HEK293T (cell line): ENCODE measurements at regions not wholly inside any gene's neighbourhood (a gene's known extent, or its start where the extent isn't known, plus 50 kb on each side); places are given as distances from the start of the nearest gene placed in this dataset.

Experiments
- CTCF ChIA-PET: fragments of 350-600 bp; formaldehyde crosslinking; extraction: SDS; loops from one replicate; lab custom pipeline; 2021; ENCODE audit warnings: antibody characterized with exemption, inconsistent platforms; lab: Yijun Ruan, JAX
- POLR2A ChIA-PET: fragments of 350-600 bp; formaldehyde crosslinking; extraction: SDS; loops from one replicate; lab custom pipeline; 2020; ENCODE audit warnings: antibody characterized with exemption, inconsistent platforms; lab: Yijun Ruan, JAX
- DNase-seq: peaks from one replicate; pipeline ENCODE4 v3.0.0; 2012; ENCODE audit warnings: mixed read lengths; ENCODE audit errors: extremely low spot score
- ARNT ChIP-seq: fragments of 450-650 bp; IDR thresholded peaks from 2 replicates; pipeline ENCODE4 v1.6.1; 2017; ENCODE audit warnings: mild to moderate bottlenecking
- BHLHE40 ChIP-seq: fragments of 450-650 bp; IDR thresholded peaks from 2 replicates; pipeline ENCODE4 v1.6.1; 2016; ENCODE audit warnings: mild to moderate bottlenecking, moderate library complexity, borderline replicate concordance
- CTBP1 ChIP-seq: fragments of 450-650 bp; IDR thresholded peaks from 2 replicates; pipeline ENCODE4 v1.6.1; 2016; ENCODE audit warnings: borderline replicate concordance
- ELF4 ChIP-seq: fragments of 450-650 bp; IDR thresholded peaks from 2 replicates; pipeline ENCODE4 v1.6.1; 2017; ENCODE audit warnings: antibody characterized with exemption
- FOXA1 ChIP-seq: fragments of 450-650 bp; IDR thresholded peaks from 2 replicates; pipeline ENCODE4 v1.6.1; 2016; ENCODE audit warnings: mild to moderate bottlenecking
- FOXK2 ChIP-seq: fragments of 450-650 bp; IDR thresholded peaks from 2 replicates; pipeline ENCODE4 v1.6.1; 2016; ENCODE audit warnings: mild to moderate bottlenecking
- FOXM1 ChIP-seq: fragments of 450-650 bp; IDR thresholded peaks from 2 replicates; pipeline ENCODE4 v1.6.1; 2017; ENCODE audit warnings: mild to moderate bottlenecking, borderline replicate concordance
- HDGF ChIP-seq: fragments of 450-650 bp; IDR thresholded peaks from 2 replicates; pipeline ENCODE4 v1.6.1; 2017; ENCODE audit warnings: antibody characterized with exemption, borderline replicate concordance
- L3MBTL2 ChIP-seq: fragments of 450-650 bp; conservative IDR thresholded peaks from 2 replicates; pipeline ENCODE4 v1.6.1; 2016; ENCODE audit warnings: mild to moderate bottlenecking
- LEF1 ChIP-seq: fragments of 450-650 bp; IDR thresholded peaks from 2 replicates; pipeline ENCODE4 v1.6.1; 2017; ENCODE audit warnings: mild to moderate bottlenecking, borderline replicate concordance
- NFRKB ChIP-seq: fragments of 450-650 bp; IDR thresholded peaks from 2 replicates; pipeline ENCODE4 v1.6.1; 2016; ENCODE audit warnings: mild to moderate bottlenecking, moderate library complexity
- PKNOX1 ChIP-seq: fragments of 450-650 bp; IDR thresholded peaks from 2 replicates; pipeline ENCODE4 v1.6.1; 2016
- SP1 ChIP-seq: fragments of 450-650 bp; IDR thresholded peaks from 2 replicates; pipeline ENCODE4 v1.6.1; 2017
- SUZ12 ChIP-seq: fragments of 450-650 bp; IDR thresholded peaks from 2 replicates; pipeline ENCODE4 v1.6.1; 2016; ENCODE audit warnings: mild to moderate bottlenecking
- TARDBP ChIP-seq: fragments of 450-650 bp; IDR thresholded peaks from 2 replicates; pipeline ENCODE4 v1.6.1; 2016
- ZNF384 ChIP-seq: fragments of 450-650 bp; IDR thresholded peaks from 2 replicates; pipeline ENCODE4 v1.6.1; 2016

GRCh38 chr20:22366631-22367030, 217.7 kb downstream of the FOXA2 start:
- TF ChIP-seq FOXA1, result no peak
- no peak for TF ChIP-seq FOXK2
- no peak for TF ChIP-seq CTBP1
- TF ChIP-seq SP1, result no peak
- no peak for TF ChIP-seq ELF4
- no peak for TF ChIP-seq BHLHE40
- no peak for TF ChIP-seq TARDBP
- no peak for TF ChIP-seq PKNOX1
- ChIA-PET POLR2A (no interaction called here), CTCF (no interaction called here)
- no peak for DNase-seq

GRCh38 chr20:22354647-22355046, 229.7 kb downstream of the FOXA2 start:
- CTCF ChIA-PET, result no interaction called here
- POLR2A ChIA-PET, result no interaction called here
- TF ChIP-seq PKNOX1, result no peak
- no peak for TF ChIP-seq FOXK2
- no peak for TF ChIP-seq LEF1
- no peak for TF ChIP-seq ZNF384
- no peak for TF ChIP-seq HDGF
- no peak for TF ChIP-seq SUZ12
- no peak for TF ChIP-seq NFRKB
- no peak for TF ChIP-seq TARDBP
- TF ChIP-seq ARNT, result no peak
- TF ChIP-seq CTBP1, result no peak
- TF ChIP-seq SP1, result no peak
- no peak for TF ChIP-seq L3MBTL2
- no peak for TF ChIP-seq ELF4
- no peak for TF ChIP-seq FOXA1
- TF ChIP-seq FOXM1, result no peak
- no peak for TF ChIP-seq BHLHE40
- no peak for DNase-seq

DNA sequence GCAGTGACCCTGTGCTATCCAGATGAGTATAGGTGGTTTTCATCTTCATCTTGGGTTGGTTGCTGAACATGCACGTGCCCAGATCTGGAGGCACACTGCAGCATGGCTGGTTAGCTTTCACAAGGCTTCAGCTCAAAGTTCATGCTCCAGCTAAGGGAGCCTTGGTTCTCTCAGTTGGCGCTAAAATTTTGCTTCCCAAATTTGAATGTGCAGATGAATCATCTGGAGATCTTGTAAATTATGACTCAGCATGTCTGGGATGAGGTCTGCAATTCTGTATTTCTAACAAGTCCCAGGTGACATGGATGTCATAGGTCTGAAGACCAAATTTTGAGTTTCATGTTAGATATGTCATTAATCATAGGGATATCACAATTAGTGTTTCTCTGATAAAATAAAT, 230.8 kb downstream of the FOXA2 start:
- TF ChIP-seq ZNF384, result no peak
- ChIA-PET CTCF (interaction anchor here (1.5 kb wide), 1 partner anchor 15 kb away, joined by 3 read pairs; no protein-coding TSS in a partner anchor), POLR2A (no interaction called here)
- no peak for DNase-seq

DNA sequence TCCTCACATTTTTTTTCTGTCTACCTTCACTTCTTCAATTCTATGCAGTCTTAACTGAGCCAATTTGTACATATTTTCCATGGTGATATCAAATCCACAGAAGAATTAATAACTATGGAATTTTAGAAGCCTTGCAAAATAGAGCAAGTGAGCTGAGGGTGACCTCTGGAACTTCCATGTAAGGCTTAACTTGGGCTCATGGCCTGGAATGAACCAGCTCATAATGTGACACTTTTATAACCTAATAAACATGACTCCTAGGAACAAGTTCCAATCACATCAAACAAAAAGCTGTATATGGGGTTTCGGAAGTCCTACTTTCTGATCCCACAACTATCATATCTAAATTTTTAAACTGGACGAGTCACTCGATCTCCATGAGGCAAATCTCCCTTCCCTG, 232.4 kb downstream of the FOXA2 start:
- no peak for DNase-seq
- ChIA-PET CTCF (no interaction called here), POLR2A (no interaction called here)
- TF ChIP-seq FOXK2, result no peak
- TF ChIP-seq PKNOX1, result no peak
- no peak for TF ChIP-seq L3MBTL2
- TF ChIP-seq ARNT, result no peak
- no peak for TF ChIP-seq BHLHE40
- TF ChIP-seq ELF4, result no peak
- TF ChIP-seq ZNF384, result no peak
- TF ChIP-seq SUZ12, result no peak
- TF ChIP-seq LEF1, result no peak
- no peak for TF ChIP-seq TARDBP
- no peak for TF ChIP-seq FOXM1
- no peak for TF ChIP-seq NFRKB
- no peak for TF ChIP-seq HDGF
- no peak for TF ChIP-seq CTBP1
- TF ChIP-seq SP1, result no peak
- TF ChIP-seq FOXA1, result no peak

- no peak for DNase-seq
- ChIA-PET CTCF (interaction anchor here (1.0 to 1.7 kb wide), 3 partner anchors 15 to 341 kb away, joined by 3 to 5 read pairs (median 4); no protein-coding TSS in a partner anchor), POLR2A (no interaction called here)
- TF ChIP-seq CTBP1 (no peak), LEF1 (no peak), NFRKB (no peak), FOXA1 (no peak), TARDBP (no peak)
Measured at GRCh38 chr20:22350624-22351023, 233.7 kb downstream of the FOXA2 start.

- ChIA-PET CTCF (interaction anchor here (1.2 kb wide), 1 partner anchor 336 kb away, joined by 4 read pairs; no protein-coding TSS in a partner anchor), POLR2A (no interaction called here)
- no peak for DNase-seq
- TF ChIP-seq ZNF384 (no peak), CTBP1 (no peak), BHLHE40 (no peak), SP1 (no peak)
Measured at GRCh38 chr20:22348010-22348409, 236.4 kb downstream of the FOXA2 start.

GRCh38 chr20:22346716-22347115, 237.7 kb downstream of the FOXA2 start:
- no peak for DNase-seq
- POLR2A ChIA-PET, result no interaction called here
- CTCF ChIA-PET, result no interaction called here
- TF ChIP-seq PKNOX1 (no peak), ELF4 (no peak), ZNF384 (no peak), TARDBP (no peak), ARNT (no peak), CTBP1 (no peak), SUZ12 (no peak), FOXK2 (no peak), BHLHE40 (no peak), LEF1 (no peak), NFRKB (no peak), L3MBTL2 (no peak), FOXA1 (no peak), SP1 (no peak), HDGF (no peak), FOXM1 (no peak)
